ENCODE measurements at regions not wholly inside any gene's neighbourhood (a gene's known extent, or its start where the extent isn't known, plus 50 kb on each side); places are given as distances from the start of the nearest gene placed in this dataset.

DNA sequence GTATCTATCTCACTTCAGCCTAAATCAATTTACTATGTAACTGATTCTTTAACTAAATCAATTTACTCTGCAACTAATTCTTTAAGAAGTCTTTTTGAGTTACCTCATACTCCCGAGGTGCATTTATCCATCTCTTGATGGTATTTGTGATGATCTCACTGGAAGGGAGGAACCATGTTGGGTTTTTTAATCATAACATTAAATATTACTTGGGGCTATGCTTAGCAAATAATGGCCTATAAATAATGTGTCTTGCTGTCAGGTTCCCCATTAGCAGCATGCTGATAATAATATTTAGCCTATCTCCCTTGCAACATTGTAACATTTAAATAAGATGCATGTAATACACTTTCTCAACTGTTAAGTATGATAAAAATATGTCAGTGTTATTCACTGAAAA lies 411.3 kb downstream of the SLITRK1 start:
- TF ChIP-seq, protein P1, sequence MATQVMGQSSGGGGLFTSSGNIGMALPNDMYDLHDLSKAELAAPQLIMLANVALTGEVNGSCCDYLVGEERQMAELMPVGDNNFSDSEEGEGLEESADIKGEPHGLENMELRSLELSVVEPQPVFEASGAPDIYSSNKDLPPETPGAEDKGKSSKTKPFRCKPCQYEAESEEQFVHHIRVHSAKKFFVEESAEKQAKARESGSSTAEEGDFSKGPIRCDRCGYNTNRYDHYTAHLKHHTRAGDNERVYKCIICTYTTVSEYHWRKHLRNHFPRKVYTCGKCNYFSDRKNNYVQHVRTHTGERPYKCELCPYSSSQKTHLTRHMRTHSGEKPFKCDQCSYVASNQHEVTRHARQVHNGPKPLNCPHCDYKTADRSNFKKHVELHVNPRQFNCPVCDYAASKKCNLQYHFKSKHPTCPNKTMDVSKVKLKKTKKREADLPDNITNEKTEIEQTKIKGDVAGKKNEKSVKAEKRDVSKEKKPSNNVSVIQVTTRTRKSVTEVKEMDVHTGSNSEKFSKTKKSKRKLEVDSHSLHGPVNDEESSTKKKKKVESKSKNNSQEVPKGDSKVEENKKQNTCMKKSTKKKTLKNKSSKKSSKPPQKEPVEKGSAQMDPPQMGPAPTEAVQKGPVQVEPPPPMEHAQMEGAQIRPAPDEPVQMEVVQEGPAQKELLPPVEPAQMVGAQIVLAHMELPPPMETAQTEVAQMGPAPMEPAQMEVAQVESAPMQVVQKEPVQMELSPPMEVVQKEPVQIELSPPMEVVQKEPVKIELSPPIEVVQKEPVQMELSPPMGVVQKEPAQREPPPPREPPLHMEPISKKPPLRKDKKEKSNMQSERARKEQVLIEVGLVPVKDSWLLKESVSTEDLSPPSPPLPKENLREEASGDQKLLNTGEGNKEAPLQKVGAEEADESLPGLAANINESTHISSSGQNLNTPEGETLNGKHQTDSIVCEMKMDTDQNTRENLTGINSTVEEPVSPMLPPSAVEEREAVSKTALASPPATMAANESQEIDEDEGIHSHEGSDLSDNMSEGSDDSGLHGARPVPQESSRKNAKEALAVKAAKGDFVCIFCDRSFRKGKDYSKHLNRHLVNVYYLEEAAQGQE (IDR thresholded peaks at IDR 0.05; ENCODE audit: insufficient replicate concordance, low read depth): no peak
- DNase-seq (ENCODE audit: low read depth in 1 of 2, low spot score in 1 of 2): no peak
- H3K4me3 ChIP-seq (replicated peaks; ENCODE audit: insufficient read depth, low read length): no peak overlapping the region
- no peaks in the 10 kb centered on the region for H3K27me3 ChIP-seq (ENCODE audit: insufficient read depth, poor library complexity, severe bottlenecking)
- H3K27ac ChIP-seq (replicated peaks): no peak overlapping the region

DNA sequence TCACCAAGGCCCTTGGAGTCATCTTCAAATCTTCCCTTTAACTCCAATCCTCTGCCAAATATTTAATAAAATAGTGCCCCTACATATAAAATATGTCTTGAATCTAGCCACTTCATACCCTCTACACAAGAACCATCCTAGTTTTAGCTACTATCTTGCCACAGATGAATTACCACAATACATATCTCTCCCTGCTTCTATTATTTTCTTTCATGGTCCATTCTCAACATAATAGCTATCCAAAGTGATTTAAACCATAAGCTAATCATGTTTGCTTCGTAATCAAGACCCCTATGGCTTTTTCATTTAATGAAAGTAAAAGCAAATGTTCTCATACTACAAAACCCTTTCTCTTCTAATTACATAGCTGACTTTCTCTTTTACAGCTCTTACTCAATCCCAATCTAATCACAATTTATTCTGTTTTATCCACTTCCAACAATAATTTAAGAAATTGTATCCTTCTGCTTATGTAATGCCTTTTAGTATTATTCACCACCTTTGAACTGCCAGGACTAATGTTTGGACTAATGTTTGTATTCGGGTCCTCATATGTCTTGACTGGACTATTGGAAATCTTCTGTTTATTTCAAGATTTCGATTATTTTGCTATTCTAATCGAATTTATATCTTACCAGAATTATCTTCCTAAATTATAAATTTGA lies 412.0 kb downstream of the SLITRK1 start:
- H3K27ac ChIP-seq (replicated peaks): no peak overlapping the region
- TF ChIP-seq, protein P2, sequence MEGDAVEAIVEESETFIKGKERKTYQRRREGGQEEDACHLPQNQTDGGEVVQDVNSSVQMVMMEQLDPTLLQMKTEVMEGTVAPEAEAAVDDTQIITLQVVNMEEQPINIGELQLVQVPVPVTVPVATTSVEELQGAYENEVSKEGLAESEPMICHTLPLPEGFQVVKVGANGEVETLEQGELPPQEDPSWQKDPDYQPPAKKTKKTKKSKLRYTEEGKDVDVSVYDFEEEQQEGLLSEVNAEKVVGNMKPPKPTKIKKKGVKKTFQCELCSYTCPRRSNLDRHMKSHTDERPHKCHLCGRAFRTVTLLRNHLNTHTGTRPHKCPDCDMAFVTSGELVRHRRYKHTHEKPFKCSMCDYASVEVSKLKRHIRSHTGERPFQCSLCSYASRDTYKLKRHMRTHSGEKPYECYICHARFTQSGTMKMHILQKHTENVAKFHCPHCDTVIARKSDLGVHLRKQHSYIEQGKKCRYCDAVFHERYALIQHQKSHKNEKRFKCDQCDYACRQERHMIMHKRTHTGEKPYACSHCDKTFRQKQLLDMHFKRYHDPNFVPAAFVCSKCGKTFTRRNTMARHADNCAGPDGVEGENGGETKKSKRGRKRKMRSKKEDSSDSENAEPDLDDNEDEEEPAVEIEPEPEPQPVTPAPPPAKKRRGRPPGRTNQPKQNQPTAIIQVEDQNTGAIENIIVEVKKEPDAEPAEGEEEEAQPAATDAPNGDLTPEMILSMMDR (IDR thresholded peaks at IDR 0.05; ENCODE audit: insufficient read depth, low read length): no peak
- TF ChIP-seq GABPA (IDR thresholded peaks at IDR 0.05; ENCODE audit: low read depth) (no peak), SPI1 (IDR thresholded peaks at IDR 0.05; ENCODE audit: borderline replicate concordance, low read depth) (no peak), POLR2AphosphoS5 (IDR thresholded peaks at IDR 0.05; ENCODE audit: low read depth) (no peak)
- TF ChIP-seq, protein P1 (IDR thresholded peaks at IDR 0.05; ENCODE audit: insufficient replicate concordance, low read depth): no peak
- no peak overlapping the region for H3K4me3 ChIP-seq (replicated peaks; ENCODE audit: insufficient read depth, low read length)
- DNase-seq (ENCODE audit: low read depth in 1 of 2, low spot score in 1 of 2): no peak
- no peaks in the 10 kb centered on the region for H3K27me3 ChIP-seq (ENCODE audit: insufficient read depth, poor library complexity, severe bottlenecking)

DNA sequence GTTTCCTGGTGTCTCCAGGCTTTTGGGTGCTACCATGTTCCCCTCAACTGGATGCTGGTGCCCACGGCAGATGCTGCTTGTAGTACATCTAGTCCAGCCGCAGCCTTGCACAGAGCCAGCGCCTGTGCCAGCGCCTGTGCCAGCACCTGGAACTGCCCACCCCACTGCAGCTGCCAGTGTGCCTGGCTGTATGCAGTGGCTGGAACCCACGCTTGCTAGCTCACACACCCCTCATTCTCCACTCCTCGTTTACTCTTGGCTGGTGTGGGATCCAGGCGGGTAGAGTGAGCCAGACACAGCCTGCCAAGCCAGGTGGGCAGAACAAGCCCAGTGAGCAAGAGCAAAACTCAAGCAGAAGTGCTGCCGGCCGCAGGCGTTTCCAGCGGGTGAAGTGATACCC lies 428.6 kb downstream of the SLITRK1 start:
- no peak for DNase-seq (ENCODE audit: low read depth in 1 of 2, low spot score in 1 of 2)

DNA sequence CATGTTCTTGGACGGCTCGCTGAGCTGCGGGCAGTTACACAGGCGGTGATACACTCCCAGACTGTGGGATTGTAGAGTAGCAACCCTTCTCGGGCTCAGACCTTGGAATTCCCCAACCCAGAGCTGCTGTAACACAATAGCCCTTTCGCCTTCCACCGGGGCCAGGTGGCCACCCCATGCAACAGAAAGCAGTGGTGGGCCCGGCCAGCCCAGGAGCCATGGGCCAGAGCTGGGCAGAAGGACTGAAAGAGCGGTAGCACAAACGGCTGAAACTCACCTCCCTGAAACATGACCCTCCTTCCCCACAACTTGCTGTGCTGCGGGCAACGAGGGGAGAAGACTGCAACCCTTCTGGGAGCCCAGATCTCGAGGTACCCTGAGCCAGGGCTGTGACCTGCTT lies 429.0 kb downstream of the SLITRK1 start:
- Histone ChIP-seq H3K27me3 (ENCODE audit: insufficient read depth, poor library complexity, severe bottlenecking) (no peaks in the 10 kb centered on the region), H3K27ac (replicated peaks) (no peak overlapping the region), H3K4me3 (replicated peaks; ENCODE audit: insufficient read depth, low read length) (no peak overlapping the region)
- TF ChIP-seq POLR2AphosphoS5 (IDR thresholded peaks at IDR 0.05; ENCODE audit: low read depth) (no peak), SPI1 (IDR thresholded peaks at IDR 0.05; ENCODE audit: borderline replicate concordance, low read depth) (no peak), GABPA (IDR thresholded peaks at IDR 0.05; ENCODE audit: low read depth) (no peak)
- TF ChIP-seq, protein P1 (IDR thresholded peaks at IDR 0.05; ENCODE audit: insufficient replicate concordance, low read depth): no peak
- TF ChIP-seq, protein P2 (IDR thresholded peaks at IDR 0.05; ENCODE audit: insufficient read depth, low read length): no peak
- DNase-seq (ENCODE audit: low read depth in 1 of 2, low spot score in 1 of 2): no peak

More for the DNA sequence above, 428.6 kb downstream of the SLITRK1 start:
- no peaks in the 10 kb centered on the region for H3K27me3 ChIP-seq (ENCODE audit: insufficient read depth, poor library complexity, severe bottlenecking)
- no peak overlapping the region for H3K27ac ChIP-seq (replicated peaks)
- no peak overlapping the region for H3K4me3 ChIP-seq (replicated peaks; ENCODE audit: insufficient read depth, low read length)
- TF ChIP-seq GABPA (IDR thresholded peaks at IDR 0.05; ENCODE audit: low read depth): no peak

Measured in HL-60 (cell line).